ENCODE measurements at regions not wholly inside any gene's neighbourhood (a gene's known extent, or its start where the extent isn't known, plus 50 kb on each side); places are given as distances from the start of the nearest gene placed in this dataset.

- in situ Hi-C loops (cut with HindIII; ENCODE audit: low sequenced_read_pairs), result no loop called here
- no peak for DNase-seq (ENCODE audit: low spot score)
Observed at GRCh38 chr18:27843783-27844777, 332.9 kb downstream of the CDH2 start.

GRCh38 chr18:27839141-27839540 is 337.8 kb downstream of the CDH2 start:
- in situ Hi-C loops (cut with HindIII; ENCODE audit: low sequenced_read_pairs), result no loop called here
- no peak for DNase-seq (ENCODE audit: low spot score)

- DNase-seq (ENCODE audit: low spot score), result no peak
- in situ Hi-C loops (cut with HindIII; ENCODE audit: low sequenced_read_pairs), result no loop called here
Observed at GRCh38 chr18:27838225-27838624, 338.7 kb downstream of the CDH2 start.

GRCh38 chr18:27826101-27826500 is 350.8 kb downstream of the CDH2 start:
- in situ Hi-C loops (cut with HindIII; ENCODE audit: low sequenced_read_pairs), result no loop called here
- no peak for DNase-seq (ENCODE audit: low spot score)

- in situ Hi-C loops (cut with HindIII; ENCODE audit: low sequenced_read_pairs), result no loop called here
- no peak for DNase-seq (ENCODE audit: low spot score)
Observed at GRCh38 chr18:27825689-27826088, 351.2 kb downstream of the CDH2 start.

GRCh38 chr18:27824841-27825681 is 351.9 kb downstream of the CDH2 start:
- in situ Hi-C loops (cut with HindIII; ENCODE audit: low sequenced_read_pairs), result no loop called here
- no peak for DNase-seq (ENCODE audit: low spot score)

GRCh38 chr18:27824275-27824674 is 352.7 kb downstream of the CDH2 start:
- in situ Hi-C loops (cut with HindIII; ENCODE audit: low sequenced_read_pairs), result no loop called here
- no peak for DNase-seq (ENCODE audit: low spot score)

- in situ Hi-C loops (cut with HindIII; ENCODE audit: low sequenced_read_pairs), result no loop called here
- no peak for DNase-seq (ENCODE audit: low spot score)
Observed at GRCh38 chr18:27823053-27823452, 353.9 kb downstream of the CDH2 start.

- in situ Hi-C loops (cut with HindIII; ENCODE audit: low sequenced_read_pairs), result no loop called here
Observed at GRCh38 chr18:27808683-27809082, 368.2 kb downstream of the CDH2 start.

GRCh38 chr18:27803957-27804356 is 373.0 kb downstream of the CDH2 start:
- in situ Hi-C loops (cut with HindIII; ENCODE audit: low sequenced_read_pairs), result no loop called here
- no peak for DNase-seq (ENCODE audit: low spot score)

More at GRCh38 chr18:27808683-27809082, 368.2 kb downstream of the CDH2 start:
- no peak for DNase-seq (ENCODE audit: low spot score)

- no peak for DNase-seq (ENCODE audit: low spot score)
- in situ Hi-C loops (cut with HindIII; ENCODE audit: low sequenced_read_pairs), result no loop called here
Observed at GRCh38 chr18:27797484-27797883, 379.4 kb downstream of the CDH2 start.

GRCh38 chr18:27794181-27794926 is 382.6 kb downstream of the CDH2 start:
- in situ Hi-C loops (cut with HindIII; ENCODE audit: low sequenced_read_pairs), result no loop called here
- no peak for DNase-seq (ENCODE audit: low spot score)

GRCh38 chr18:27793013-27793785 is 383.7 kb downstream of the CDH2 start:
- DNase-seq (ENCODE audit: low spot score), result no peak
- in situ Hi-C loops (cut with HindIII; ENCODE audit: low sequenced_read_pairs), result no loop called here

GRCh38 chr18:27789406-27789805 is 387.5 kb downstream of the CDH2 start:
- in situ Hi-C loops (cut with HindIII; ENCODE audit: low sequenced_read_pairs), result no loop called here
- DNase-seq (ENCODE audit: low spot score), result no peak

GRCh38 chr18:27787547-27787946 is 389.4 kb downstream of the CDH2 start:
- DNase-seq (ENCODE audit: low spot score), result no peak
- in situ Hi-C loops (cut with HindIII; ENCODE audit: low sequenced_read_pairs), result no loop called here

GRCh38 chr18:27785815-27786471 is 391.0 kb downstream of the CDH2 start:
- in situ Hi-C loops (cut with HindIII; ENCODE audit: low sequenced_read_pairs), result no loop called here
- DNase-seq (ENCODE audit: low spot score), result no peak

- in situ Hi-C loops (cut with HindIII; ENCODE audit: low sequenced_read_pairs), result no loop called here
- peak; percentile 3 for DNase-seq (ENCODE audit: low spot score)
Observed at GRCh38 chr18:27780061-27780745, 396.7 kb downstream of the CDH2 start.

- in situ Hi-C loops (cut with HindIII; ENCODE audit: low sequenced_read_pairs), result no loop called here
- DNase-seq (ENCODE audit: low spot score), result no peak
Observed at GRCh38 chr18:27778925-27779324, 398.0 kb downstream of the CDH2 start.

Measured in G401 (cell line).